Stimulated activated CD4-positive, alpha-beta T cell treated with anti-CD3 and anti-CD28 coated beads, Interleukin-4, amount 100 ng/mL, for 24 hours (primary cell): ENCODE measurements at regions not wholly inside any gene's neighbourhood (a gene's known extent, or its start where the extent isn't known, plus 50 kb on each side); places are given as distances from the start of the nearest gene placed in this dataset.

Experiments
- DNase-seq: peaks from one replicate; pipeline ENCODE4 v3.0.0-alpha.2; 2020

DNA sequence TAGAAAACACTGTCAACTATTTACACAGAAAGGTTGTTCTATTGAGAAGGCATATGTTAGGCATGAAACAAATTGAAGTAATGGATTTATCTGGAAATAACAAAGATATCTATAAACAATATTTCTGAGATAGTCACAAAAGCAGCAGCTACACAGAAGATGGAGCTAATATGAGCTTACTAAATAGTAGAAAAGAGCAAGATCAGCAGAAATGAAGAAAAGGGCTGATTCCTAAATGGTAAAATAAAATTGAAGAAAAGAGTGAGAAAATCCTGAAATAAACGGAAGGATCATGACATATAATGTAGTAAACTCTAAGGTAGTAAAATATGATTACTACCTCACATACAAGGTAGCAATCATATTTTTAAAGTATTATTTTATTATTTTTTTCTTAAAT lies 1263.9 kb downstream of the FSCB start:
- DNase-seq = no peak

DNA sequence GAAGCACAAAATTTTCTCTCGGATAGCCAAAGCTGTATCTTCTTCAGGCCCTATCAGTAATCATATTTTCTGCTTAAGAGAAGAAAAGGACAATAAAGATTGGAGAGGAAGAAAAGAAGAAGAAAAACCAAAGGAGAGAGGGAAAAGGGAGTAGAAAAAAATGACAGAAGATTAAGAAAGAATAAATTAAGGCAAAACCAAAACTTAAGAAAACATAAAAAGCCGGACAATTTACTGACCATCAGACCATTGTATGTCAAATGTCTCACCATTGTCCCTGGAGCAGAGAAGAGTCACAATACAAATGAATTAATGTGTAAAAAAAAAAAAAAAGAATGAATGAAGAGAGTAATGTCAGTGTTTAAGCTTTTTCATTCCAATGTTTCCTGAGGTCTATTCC lies 1274.8 kb downstream of the FSCB start:
- no peak for DNase-seq

DNA sequence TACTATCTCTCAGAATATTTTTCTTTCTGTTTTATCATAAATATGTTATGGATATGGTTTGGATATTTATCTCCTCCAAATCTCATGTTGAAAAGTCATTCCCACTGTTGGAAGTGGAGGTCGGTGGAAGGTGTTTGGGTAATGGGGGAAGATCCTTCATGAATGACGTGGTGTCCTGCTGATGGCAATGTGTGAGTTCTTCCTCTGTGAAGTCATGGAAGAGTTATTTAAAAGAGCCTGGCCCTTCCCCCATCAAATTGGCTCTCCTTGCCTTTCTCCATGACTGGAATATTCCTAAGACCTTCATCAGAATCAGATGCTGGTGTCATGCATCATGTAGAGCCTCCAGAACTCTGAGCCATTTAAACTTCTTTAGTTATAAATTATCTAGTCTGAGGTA lies 1291.6 kb downstream of the FSCB start:
- no peak for DNase-seq

DNA sequence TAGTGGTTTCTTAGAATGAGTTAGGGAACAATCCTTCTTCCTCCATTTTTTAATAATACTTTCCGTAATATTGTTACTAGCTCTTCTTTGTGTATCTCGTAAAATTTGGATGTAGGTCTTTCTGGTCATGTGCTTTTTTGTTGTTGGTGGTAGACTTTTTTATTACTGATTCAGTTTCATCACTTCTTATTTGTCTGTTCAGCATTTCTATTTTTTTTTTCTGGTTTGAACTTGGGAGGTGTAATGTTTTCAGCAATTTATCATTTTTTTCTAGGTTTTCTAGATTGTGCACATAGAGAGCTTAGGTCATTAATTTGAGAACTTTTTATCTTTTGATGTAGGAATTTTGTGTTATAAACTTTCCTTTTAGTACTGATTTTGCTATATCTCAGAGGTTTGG lies 1299.9 kb downstream of the FSCB start:
- no peak for DNase-seq

DNA sequence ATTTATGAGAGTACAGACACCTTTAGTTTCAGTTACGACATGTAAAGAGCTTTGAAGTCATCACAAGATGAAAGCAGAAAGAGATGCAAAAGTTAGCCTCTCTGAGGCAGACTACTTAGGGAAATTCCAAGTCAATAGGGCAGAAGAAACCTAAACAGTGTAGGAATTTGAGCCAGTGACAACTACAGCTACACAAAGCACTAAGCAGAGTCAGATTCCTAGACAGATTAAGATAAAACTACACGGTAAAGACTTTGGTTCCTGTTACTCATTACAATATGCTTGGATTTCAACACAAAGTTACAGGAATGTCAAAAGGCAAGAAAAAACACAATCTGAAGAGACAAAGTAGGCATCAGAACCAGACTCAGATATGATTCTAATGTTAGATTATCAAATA lies 1302.3 kb downstream of the FSCB start:
- no peak for DNase-seq

DNA sequence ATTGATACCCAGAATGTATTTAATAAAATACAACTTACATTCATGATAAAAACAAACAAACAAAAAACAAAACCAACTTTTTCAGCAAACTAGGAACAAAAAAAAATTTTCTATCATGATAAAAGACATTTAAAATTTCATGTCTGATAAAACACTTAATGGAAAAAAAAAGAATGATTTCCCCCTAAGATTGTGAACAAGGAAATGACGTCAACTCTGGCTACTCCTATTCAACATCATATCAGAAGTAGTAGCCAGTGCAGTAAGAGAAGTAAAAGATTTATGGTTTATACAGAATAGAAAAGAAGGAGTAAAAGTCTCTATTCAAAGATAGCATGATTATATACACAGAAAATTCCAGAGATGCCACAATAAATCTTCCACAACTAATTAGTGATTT lies 1306.6 kb downstream of the FSCB start:
- DNase-seq = no peak

DNA sequence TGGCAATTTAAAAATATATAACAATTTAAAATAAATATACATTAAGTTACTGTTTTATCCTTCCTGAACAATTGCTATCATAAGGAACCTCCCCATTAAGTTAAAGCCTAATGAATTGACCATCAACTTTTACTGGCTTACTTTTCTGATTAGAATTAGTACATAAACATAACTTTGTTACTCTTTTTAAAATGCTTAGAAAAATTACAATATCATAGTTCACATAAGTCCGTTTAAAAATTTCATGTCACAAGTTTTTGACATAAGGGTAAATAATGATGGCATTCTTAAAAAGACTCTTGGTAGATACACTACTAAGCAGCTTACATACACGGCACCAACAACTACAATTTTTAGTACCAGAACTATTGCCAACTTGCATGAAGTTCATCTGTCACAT lies 1308.6 kb downstream of the FSCB start:
- no peak for DNase-seq

DNA sequence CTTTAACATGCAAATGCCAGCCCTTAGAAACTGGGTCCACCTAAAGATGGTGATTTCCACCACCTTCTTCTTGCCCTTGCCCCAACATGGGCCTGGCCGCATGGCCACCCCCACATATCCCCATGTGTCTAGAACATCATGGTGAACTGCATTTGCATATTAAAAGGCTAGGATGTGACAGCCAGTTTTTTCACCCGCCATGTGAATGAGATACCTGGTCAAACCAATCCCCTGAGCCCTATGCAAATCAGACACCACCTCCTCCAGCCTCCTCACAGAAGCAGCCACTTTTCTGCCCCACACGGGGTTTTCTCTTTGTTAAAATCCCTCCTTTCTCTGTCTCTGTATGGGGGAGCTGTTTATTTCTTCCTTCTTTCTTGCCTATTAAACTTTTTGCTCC lies 1322.5 kb downstream of the FSCB start:
- no peak for DNase-seq

DNA sequence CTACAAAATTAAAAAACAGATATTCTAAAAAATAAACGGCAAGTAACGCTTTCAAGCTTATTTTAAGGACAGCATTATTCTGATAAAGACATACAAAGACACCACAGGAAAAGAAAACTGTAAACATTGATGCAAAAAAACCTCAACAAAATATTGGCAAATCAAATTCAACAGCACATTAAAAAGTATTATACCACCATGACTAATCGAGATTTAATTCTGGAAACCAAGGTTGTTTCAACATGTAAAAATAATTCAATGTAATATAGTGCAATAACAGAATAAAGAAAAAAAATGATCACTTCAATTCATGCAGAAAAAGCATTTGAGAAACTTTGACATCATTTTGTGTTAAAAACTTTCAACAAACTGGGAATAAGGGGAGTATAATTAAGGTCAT lies 1323.2 kb downstream of the FSCB start:
- DNase-seq = no peak

DNA sequence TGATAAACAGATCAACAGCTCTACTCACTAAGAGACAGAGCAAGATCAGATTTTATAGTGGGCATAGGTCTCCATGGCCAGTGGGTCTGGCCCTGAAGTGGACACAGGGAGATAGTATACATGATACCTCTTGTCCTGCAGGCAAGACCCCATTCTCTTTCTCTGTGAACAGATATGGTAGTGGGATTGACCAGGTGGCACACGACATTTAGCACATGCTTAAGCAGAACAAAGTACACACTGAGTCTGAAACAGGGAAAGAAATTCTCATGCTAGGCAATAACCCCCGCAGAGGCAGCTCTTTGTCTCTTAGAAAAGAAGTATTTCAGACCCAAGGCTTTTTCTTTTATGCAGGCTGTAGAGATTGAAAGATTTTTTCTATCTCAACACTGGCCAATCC lies 1331.2 kb downstream of the FSCB start:
- DNase-seq = no peak

DNA sequence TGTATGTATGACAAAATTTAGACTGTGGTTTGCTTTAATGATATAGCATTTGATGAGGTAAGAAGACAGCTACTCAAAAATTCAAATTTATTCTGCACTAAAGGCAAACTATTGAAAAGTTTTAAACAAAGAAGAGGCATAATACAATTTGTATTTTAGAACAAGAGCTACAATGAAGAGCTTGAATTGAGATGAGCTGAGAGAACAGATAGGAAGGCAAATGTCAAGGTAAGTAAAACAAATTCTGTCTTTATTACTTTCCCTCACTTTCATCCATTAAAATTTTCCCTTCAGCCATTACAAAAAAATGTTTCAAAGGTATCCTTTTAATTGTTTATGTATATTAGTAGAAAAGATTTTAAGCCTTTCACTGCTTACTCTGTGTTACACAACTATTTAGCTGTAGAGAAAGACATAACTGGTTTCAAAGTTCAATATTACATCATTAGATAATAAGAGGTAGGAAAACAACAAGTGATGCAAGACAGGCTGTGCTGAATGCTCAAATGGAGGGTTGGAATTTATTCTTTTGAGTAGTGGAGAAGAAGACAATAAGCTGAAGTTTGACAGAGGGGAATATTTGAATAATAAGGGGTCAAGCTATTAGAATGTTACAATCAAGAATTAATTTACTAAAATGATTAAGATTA lies 1334.1 kb downstream of the FSCB start:
- DNase-seq = no peak

DNA sequence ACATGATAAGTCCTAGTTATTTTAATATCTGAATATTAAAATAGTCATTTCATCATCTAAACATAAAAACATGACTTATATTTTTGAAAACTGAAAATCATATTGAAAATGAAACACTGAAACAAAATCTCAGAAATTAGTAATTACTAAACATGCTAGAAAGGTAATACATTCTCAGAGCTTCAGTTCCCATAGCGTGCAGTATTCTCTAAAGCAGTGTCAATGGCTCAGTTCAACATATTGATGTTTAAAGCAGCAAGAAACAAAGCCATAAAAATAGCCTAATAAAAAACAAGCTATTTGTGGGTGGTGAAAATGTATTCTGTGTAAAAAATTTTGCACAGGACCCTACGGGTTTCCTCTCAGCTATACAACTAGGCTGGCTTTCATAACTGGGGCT lies 1337.4 kb downstream of the FSCB start:
- no peak for DNase-seq

DNA sequence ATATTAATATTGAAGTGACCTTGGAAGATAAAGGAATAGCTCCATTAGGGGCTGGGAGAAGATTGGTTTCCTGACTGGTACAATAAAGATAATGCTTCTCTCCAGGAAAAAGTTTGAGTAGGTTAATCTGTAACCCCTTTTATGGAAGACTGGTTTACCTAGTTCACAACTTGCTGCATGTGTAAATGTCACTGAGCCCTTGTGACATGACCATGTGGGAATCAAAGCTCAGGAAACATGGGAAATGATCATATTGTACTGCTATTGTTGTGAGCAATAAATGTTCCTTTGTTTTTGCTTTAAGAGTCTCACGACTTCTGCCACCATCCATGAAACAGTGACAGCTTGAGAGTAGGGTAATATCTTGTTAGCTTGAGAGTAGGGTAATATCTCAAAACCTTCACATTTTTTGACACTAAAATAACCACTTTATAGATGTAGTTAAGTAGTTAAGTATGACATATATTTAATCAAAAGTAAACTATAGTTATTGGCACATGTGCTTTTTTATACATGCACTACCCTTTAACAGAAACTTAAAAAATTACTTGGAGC lies 1338.6 kb downstream of the FSCB start:
- no peak for DNase-seq

DNA sequence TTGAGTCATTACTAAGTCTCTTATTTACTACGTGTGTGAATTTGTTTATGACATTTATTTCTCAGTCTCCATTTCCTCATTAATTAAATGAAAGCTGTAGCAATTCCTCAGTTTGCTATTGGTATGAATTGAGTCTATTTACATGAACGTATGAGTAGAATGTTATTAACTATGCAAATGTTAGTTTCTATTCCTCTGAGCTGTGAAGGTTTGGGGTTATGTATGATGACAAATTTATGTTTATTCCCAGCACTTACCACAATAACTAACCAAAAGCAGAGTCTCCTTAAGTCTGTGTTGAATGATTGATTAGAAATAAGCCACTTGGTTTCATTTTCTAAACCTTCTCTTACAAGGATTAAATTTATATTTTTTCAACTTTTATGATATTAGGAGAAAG lies 1340.9 kb downstream of the FSCB start:
- DNase-seq = no peak

DNA sequence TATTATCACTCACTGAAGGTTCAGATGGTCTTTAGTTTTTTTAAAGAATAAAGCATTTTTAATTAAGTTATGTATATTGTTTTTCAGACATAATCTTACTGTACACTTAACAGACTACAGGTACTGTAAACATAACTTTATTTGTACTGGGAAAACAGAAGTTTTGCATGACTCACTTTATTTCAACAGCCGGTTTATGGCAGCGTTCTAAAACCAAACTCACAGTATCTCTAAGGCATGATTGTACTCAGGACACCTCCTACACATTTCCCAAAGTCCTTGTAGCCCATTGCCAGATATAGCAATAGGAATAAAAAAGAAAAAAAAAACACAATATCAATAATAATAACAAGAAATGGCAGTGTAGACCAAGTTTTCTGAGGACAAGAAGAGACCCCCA lies 1341.4 kb downstream of the FSCB start:
- DNase-seq = no peak

DNA sequence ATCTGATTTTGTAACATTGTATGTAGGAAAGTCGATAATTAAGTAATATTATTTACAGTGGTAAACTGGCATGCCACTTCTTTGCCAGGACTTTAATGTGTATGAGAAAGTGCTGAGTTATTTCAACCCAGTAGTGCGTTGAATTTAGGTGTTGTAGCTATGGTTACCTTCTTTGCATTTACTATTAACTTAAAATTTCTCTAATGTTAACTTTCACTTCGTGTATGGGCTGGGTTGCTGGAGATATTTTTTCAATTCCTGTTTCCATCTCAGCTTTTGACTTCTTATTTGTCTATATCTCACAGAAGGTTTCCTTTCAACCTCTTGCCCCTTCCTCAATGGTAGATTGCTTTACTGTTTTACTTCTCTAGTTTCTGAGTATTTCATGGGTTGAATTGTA lies 1345.6 kb downstream of the FSCB start:
- DNase-seq = no peak

DNA sequence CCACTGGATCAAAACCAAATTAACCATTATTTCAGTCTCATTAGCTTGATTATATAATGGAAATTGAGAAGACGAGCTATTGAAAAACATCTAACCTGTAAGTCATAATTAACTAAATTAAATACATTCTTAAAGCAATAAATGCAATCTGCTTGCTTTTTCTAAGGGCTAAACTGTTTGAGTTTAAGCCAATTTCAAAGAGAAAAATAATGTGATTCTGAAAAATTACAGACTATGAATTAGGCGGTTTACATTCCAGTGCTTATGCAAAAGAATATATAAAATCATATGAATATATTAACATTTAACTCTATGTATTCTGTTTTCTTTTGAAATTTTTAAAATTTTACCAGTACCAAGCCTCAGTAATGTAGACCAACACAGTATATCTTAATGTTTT lies 1349.4 kb downstream of the FSCB start:
- DNase-seq = no peak

DNA sequence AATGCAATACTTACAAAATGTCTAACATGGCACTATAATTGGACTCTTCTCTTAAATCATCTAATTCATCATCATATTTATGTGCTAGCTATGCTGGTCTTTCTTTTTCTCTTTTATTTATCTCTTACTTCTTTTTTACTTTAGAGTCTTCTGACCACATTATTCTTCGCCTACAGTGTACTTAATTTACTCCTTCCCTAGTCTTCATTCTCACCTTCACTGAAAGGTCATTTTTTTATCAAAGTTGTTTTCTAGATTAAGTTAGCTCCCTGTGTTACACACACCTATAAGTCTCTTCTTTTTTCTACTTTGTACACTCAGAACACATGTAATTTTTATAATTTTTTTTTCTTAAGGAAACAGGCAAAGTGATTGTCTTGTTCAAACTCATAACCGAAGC lies 1351.2 kb downstream of the FSCB start:
- DNase-seq = no peak

DNA sequence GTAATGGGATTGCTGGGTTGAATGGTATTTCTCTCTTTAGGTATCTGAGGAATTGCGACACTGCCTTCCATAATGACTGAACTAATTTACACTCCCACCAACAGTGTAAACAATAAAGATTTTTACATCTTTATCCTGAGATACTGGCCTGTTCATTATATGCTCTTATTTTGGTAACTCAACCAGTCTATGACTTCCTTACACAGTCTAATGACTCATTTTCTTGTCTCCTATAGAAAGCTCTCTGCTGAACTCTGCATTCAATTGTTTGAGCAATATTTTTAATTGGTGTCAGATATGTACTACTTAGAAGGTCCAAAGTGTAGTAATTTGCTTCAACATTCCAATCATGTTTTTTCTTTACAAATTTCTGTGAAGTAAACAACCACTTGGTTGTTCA lies 1351.8 kb downstream of the FSCB start:
- no peak for DNase-seq

DNA sequence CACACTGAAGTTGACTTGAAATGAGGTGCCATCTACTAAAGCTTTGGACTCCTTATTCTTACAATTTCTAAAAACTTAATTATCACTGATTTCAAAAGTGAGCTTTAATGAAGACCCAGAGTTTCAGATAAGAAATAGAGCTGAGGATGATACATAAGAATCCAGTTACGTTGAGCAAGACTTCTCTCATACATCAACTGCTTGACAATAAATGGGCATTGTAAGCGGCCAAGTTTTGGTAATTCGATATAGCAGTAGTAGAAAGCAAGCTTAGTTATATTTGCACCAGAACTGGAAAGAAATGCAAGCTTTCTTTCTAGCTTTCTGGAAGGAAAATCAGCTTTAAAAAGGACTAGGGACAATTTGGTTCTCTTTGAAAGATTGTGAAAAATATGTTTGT lies 1359.6 kb downstream of the FSCB start:
- no peak for DNase-seq

DNA sequence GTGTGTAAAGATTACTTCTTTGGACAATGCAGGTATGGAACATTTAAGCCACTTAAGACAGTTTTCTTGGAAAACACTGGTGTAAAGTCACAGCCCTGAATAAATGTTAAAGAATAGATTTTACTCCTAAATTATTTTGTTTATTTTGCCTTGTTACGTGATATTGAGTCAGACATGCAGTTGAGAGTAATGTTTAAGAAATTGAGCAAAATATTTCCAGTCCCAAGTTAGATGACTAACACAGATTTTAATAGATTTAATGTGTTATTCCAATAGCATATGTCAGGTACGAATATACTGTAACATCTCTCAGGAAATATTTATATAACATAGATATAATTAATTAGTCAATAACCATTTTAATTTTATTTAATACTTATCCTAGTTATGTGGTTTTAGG lies 1361.7 kb downstream of the FSCB start:
- DNase-seq = no peak

DNA sequence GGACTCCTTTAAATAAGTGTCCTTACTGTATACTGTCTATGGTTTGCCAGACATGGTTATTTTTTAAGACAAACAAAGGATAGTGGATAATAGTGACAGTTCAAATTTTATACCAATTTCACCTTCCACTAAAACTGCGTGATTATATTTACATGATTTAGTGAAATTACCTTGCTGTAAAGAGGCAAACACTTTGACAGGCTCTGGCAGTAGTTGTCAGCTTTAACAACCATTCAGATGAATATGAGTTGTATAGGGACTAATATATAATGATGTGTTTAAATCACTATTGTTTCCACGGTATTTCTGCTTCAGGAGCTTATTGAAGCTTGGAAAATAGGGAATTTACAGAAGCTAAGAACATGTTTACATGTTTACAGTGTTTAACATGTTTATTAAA lies 1364.0 kb downstream of the FSCB start:
- no peak for DNase-seq

DNA sequence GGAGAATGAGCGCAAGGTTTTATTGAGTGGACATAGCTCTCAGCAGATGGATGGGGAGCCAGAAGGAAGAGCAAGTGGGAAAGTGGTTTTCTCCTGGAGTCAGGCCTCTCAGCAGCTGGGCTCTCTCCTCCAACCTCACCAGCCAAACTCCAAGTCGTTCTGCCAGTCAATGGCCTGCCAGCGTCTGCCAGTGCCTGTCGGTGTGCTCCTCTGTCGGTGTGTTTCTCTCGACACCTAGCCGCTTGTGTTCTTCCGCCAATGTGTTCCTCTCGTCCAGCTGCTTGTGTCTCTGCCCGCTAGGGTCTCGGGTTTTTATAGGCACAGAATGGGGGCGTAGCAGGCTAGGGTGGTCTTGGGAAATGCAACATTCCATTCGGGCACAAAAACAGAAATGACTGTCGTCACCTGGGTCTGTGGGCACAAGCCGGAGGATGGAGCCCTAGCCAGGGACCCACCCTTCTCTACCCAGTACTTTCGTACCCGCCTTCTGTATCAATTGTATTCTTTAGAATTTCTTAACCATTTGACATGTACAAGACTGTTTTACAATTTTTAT lies 1365.4 kb downstream of the FSCB start:
- DNase-seq = no peak

DNA sequence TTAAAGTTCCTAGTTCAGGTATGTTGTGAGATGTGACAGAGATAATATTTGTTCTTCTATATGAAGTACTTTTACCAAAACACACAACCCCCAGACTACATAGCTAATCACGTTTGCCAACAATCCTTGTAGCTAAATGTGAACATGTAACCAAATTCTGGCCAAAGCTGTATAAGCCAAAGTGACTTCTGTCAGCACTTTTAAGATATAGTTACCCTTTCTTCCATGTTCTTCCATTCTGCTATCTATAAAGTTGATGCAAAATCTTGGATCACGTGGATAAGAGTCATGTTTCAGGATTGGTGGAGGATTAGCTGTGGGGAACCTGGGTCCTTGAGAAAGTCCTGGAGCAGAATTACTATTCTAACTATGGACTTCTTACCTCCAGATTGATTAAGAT lies 1366.6 kb downstream of the FSCB start:
- DNase-seq = no peak

DNA sequence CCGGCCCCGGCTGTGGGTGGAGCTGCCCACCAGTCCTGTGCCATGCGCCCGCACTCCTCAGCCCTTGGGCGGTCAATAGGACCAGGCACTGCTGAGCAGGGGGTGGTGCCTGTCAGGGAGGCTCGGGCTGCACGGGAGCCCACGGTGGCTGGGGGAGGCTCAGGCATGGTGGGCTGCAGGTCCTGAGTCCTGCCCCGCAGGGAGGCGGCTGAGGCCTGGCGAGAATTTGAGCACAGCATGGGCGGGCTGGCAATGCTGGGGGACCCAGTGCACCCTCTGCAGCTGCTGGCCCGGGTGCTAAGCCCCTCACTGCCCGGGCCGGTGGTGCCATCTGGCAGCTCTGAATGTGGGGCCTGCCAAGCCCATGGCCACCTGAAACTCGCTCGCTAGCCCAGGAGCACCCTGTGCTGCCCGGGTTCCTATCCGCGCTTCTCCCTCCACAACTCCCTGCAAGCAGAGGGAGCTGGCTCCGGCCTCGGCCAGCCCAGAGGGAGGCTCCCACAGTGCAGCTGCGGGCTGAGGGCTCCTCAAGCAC lies 1371.1 kb downstream of the FSCB start:
- no peak for DNase-seq
